Aorta (tissue), 5 donors: ENCODE measurements at regions not wholly inside any gene's neighbourhood (a gene's known extent, or its start where the extent isn't known, plus 50 kb on each side); places are given as distances from the start of the nearest gene placed in this dataset.
A peak's percentile ranks its signal among the peaks of the same experiment; 100 is the strongest.

Source experiments
- ATAC-seq: fragments of 200-7000 bp; cut with Tn5 transposase; one replicate; pipeline ENCODE4 v1.9.1; 2022; ENCODE audit warnings: moderate library complexity; ENCODE audit not compliant: low FRiP score
- DNase-seq, 2 donors: peaks; one replicate each; pipeline ENCODE4 v3.0.0-alpha.2; 2020
- H3K27ac ChIP-seq, 2 donors: one replicate each; pipeline ENCODE4 v1.5.1; 2013; ENCODE audit warnings: low read length in 2 of 2, mild to moderate bottlenecking in 2 of 2, moderate library complexity in 2 of 2, control low read depth in 1 of 2, inconsistent platforms in 1 of 2, low read depth in 1 of 2
- H3K27me3 ChIP-seq, 2 donors: one replicate each; pipeline ENCODE4 v1.6.1; 2013; ENCODE audit warnings: control low read depth in 1 of 2, low read length in 1 of 2, mild to moderate bottlenecking in 1 of 2, moderate library complexity in 1 of 2; ENCODE audit not compliant: insufficient read depth in 2 of 2, control insufficient read depth in 1 of 2
- H3K36me3 ChIP-seq, 2 donors: one replicate each; pipeline ENCODE4 v1.6.1; 2013; ENCODE audit warnings: control low read depth in 1 of 2, low read length in 1 of 2, mild to moderate bottlenecking in 1 of 2; ENCODE audit not compliant: insufficient read depth in 2 of 2, control insufficient read depth in 1 of 2
- H3K4me1 ChIP-seq, 2 donors: one replicate each; pipeline ENCODE4 v1.6.1; 2013; ENCODE audit warnings: low read length in 2 of 2, control low read depth in 1 of 2, mild to moderate bottlenecking in 1 of 2, moderate library complexity in 1 of 2; ENCODE audit not compliant: insufficient read depth in 2 of 2, control insufficient read depth in 1 of 2
- H3K4me3 ChIP-seq, 2 donors: one replicate each; pipeline ENCODE4 v1.5.1; 2013; ENCODE audit warnings: low read length in 2 of 2, control low read depth in 1 of 2, mild to moderate bottlenecking in 1 of 2
- H3K9me3 ChIP-seq: one replicate; pipeline ENCODE4 v1.6.1; 2013; ENCODE audit warnings: mild to moderate bottlenecking, low read length; ENCODE audit not compliant: control insufficient read depth
- WGBS, 2 donors: extraction: QIAGEN DNeasy Blood & Tissue Kit; methylation state at CpG; one replicate each; pipeline ENCODE4 v1.1.7; 2013; 5-methylcytosine and 5-hydroxymethylcytosine counted together
- intact Hi-C, 2 donors: fragments of 100-400 bp; cut with DNase I; formaldehyde crosslinking; loops; one replicate each; pipeline versions ENCODE4 v1.14.2 to v1.15.0; 2022
- donor health status: healthy with polysubstance abuse.
- donor health status: Bipolar disorder and iron deficiency.
- donor health status: DM: no; HTN: no; CAD: no.
- donor health status: DM: no; HTN: no; CAD: no.
- donor health status: DM: yes; HTN: yes; CAD: no.

GRCh38 chr12:91990525-91990924 is 155.1 kb downstream of the BTG1 start:
- no peaks in the 10 kb centered on the region for H3K36me3 ChIP-seq
- no peaks in the 10 kb centered on the region for H3K9me3 ChIP-seq
- 3 to 8% methylated on average over 2 of the region's 2 CpGs for WGBS, 2 donors
- H3K4me1 ChIP-seq, result peaks cover 6 to 14% of the 10 kb centered on the region in 2 donors
- ATAC-seq (peak; percentile 70), DNase-seq (no peak)
- no peak overlapping the region for H3K4me3 ChIP-seq
- H3K27me3 ChIP-seq, result no peaks in the 10 kb centered on the region
- intact Hi-C loops, result loop anchor here in 1 of 2 donors (1.0 kb wide), 1 partner anchor 155 kb away; the partner anchor contains the start of gene BTG1
- peak overlapping the region; percentile 18 to 64 for H3K27ac ChIP-seq

GRCh38 chr12:91989143-91989542 is 156.5 kb downstream of the BTG1 start:
- 77 to 86% methylated on average over 1 of the region's 1 CpG for WGBS, 2 donors
- H3K27me3 ChIP-seq, result no peaks in the 10 kb centered on the region
- intact Hi-C loops, result loop anchor here (5.0 to 10.0 kb wide), 2 partner anchors 153 to 174 kb away; no protein-coding TSS in a partner anchor
- H3K9me3 ChIP-seq, result no peaks in the 10 kb centered on the region
- DNase-seq (no peak), ATAC-seq (no peak)
- H3K27ac ChIP-seq, result no peak overlapping the region
- no peak overlapping the region for H3K4me3 ChIP-seq
- H3K4me1 ChIP-seq, result peaks cover 6 to 17% of the 10 kb centered on the region in 2 donors
- H3K36me3 ChIP-seq, result no peaks in the 10 kb centered on the region

GRCh38 chr12:91988086-91988923 is 157.3 kb downstream of the BTG1 start:
- no peaks in the 10 kb centered on the region for H3K9me3 ChIP-seq
- 39 to 43% methylated on average over 7 of the region's 7 CpGs for WGBS, 2 donors
- DNase-seq (no peak), ATAC-seq (no peak)
- H3K27me3 ChIP-seq, result no peaks in the 10 kb centered on the region
- H3K4me3 ChIP-seq, result no peak overlapping the region
- H3K36me3 ChIP-seq, result no peaks in the 10 kb centered on the region
- H3K4me1 ChIP-seq, result peaks cover 6 to 20% of the 10 kb centered on the region in 2 donors
- intact Hi-C loops, result loop anchor here (5.0 to 10.0 kb wide), 2 partner anchors 154 to 174 kb away; no protein-coding TSS in a partner anchor
- peak overlapping the region; percentile 86 to 90 for H3K27ac ChIP-seq

- no peaks in the 10 kb centered on the region for H3K9me3 ChIP-seq
- peaks cover 10 to 23% of the 10 kb centered on the region in 2 donors for H3K4me1 ChIP-seq
- 4 to 9% methylated on average over 2 of the region's 2 CpGs for WGBS, 2 donors
- no peaks in the 10 kb centered on the region for H3K36me3 ChIP-seq
- no peak overlapping the region for H3K4me3 ChIP-seq
- intact Hi-C loops, result loop anchor here (5.0 to 10.0 kb wide), 2 partner anchors 156 to 171 kb away; no protein-coding TSS in a partner anchor
- peak overlapping the region; percentile 72 to 76 for H3K27ac ChIP-seq
- ATAC-seq (no peak), DNase-seq (no peak)
- H3K27me3 ChIP-seq, result no peaks in the 10 kb centered on the region
Measured at GRCh38 chr12:91986084-91986483, 159.6 kb downstream of the BTG1 start.

GRCh38 chr12:91985002-91985787 is 160.5 kb downstream of the BTG1 start:
- peak overlapping the region in 1 of 2 donors; percentile 45 for H3K27ac ChIP-seq
- peaks cover 8 to 23% of the 10 kb centered on the region in 2 donors for H3K4me1 ChIP-seq
- no peaks in the 10 kb centered on the region for H3K27me3 ChIP-seq
- H3K36me3 ChIP-seq, result no peaks in the 10 kb centered on the region
- no peak overlapping the region for H3K4me3 ChIP-seq
- 37 to 42% methylated on average over 8 of the region's 8 CpGs for WGBS, 2 donors
- DNase-seq (no peak), ATAC-seq (no peak)
- no peaks in the 10 kb centered on the region for H3K9me3 ChIP-seq
- intact Hi-C loops, result loop anchor here (5.0 to 10.0 kb wide), 2 partner anchors 157 to 170 kb away; no protein-coding TSS in a partner anchor

GRCh38 chr12:91984556-91984955 is 161.1 kb downstream of the BTG1 start:
- no peaks in the 10 kb centered on the region for H3K9me3 ChIP-seq
- H3K4me1 ChIP-seq, result peaks cover 8 to 23% of the 10 kb centered on the region in 2 donors
- no peak for DNase-seq
- H3K4me3 ChIP-seq, result no peak overlapping the region
- no peak for ATAC-seq
- 7 to 10% methylated on average over 5 of the region's 5 CpGs for WGBS, 2 donors
- peak overlapping the region in 1 of 2 donors; percentile 68 for H3K27ac ChIP-seq
- no peaks in the 10 kb centered on the region for H3K27me3 ChIP-seq
- H3K36me3 ChIP-seq, result no peaks in the 10 kb centered on the region
- intact Hi-C loops, result loop anchor here in 1 of 2 donors (10.0 kb wide), 1 partner anchor 170 kb away; no protein-coding TSS in a partner anchor

GRCh38 chr12:91983935-91984334 is 161.7 kb downstream of the BTG1 start:
- no peaks in the 10 kb centered on the region for H3K36me3 ChIP-seq
- intact Hi-C loops, result loop anchor here in 1 of 2 donors (10.0 kb wide), 1 partner anchor 169 kb away; no protein-coding TSS in a partner anchor

GRCh38 chr12:91982946-91983345 is 162.7 kb downstream of the BTG1 start:
- intact Hi-C loops, result loop anchor here in 1 of 2 donors (10.0 kb wide), 1 partner anchor 168 kb away; no protein-coding TSS in a partner anchor
- Histone ChIP-seq H3K4me1 (peaks cover 7 to 23% of the 10 kb centered on the region in 2 donors), H3K4me3 (no peak overlapping the region), H3K9me3 (no peaks in the 10 kb centered on the region), H3K27me3 (no peaks in the 10 kb centered on the region), H3K27ac (peak overlapping the region in 1 of 2 donors; percentile 76), H3K36me3 (no peaks in the 10 kb centered on the region)
- WGBS, 2 donors, result 16 to 23% methylated on average over 5 of the region's 5 CpGs
- DNase-seq (no peak), ATAC-seq (no peak)

More at GRCh38 chr12:91983935-91984334, 161.7 kb downstream of the BTG1 start:
- H3K4me3 ChIP-seq, result no peak overlapping the region
- H3K4me1 ChIP-seq, result peaks cover 8 to 23% of the 10 kb centered on the region in 2 donors
- WGBS, 2 donors, result 78 to 87% methylated on average over 3 of the region's 3 CpGs
- H3K27me3 ChIP-seq, result no peaks in the 10 kb centered on the region
- H3K27ac ChIP-seq, result no peak overlapping the region
- H3K9me3 ChIP-seq, result no peaks in the 10 kb centered on the region
- no peak for ATAC-seq
- DNase-seq, result no peak
